Transverse colon (tissue), 4 donors: ENCODE measurements at regions not wholly inside any gene's neighbourhood (a gene's known extent, or its start where the extent isn't known, plus 50 kb on each side); places are given as distances from the start of the nearest gene placed in this dataset.

Experiments
- DNase-seq: peaks from one replicate; pipeline ENCODE4 v3.0.0-alpha.2; 2019
- H3K27ac ChIP-seq, 4 donors: fragments of 200-600 bp; sonication (generic); 2 replicates each; pipeline ENCODE4 v1.5.1; 2016 to 2018; ENCODE audit warnings: inconsistent platforms in 4 of 4
- H3K27me3 ChIP-seq: fragments of 200-600 bp; sonication (generic); 2 replicates; pipeline ENCODE4 v1.5.1; 2017; ENCODE audit warnings: inconsistent platforms
- H3K36me3 ChIP-seq, 4 donors: fragments of 200-600 bp; sonication (generic); 2 replicates each; pipeline ENCODE4 v1.5.1; 2017 to 2019; ENCODE audit warnings: inconsistent platforms in 4 of 4
- H3K4me1 ChIP-seq, 4 donors: fragments of 200-600 bp; sonication (generic); 2 replicates each; pipeline ENCODE4 v1.5.1; 2017 to 2020; ENCODE audit warnings: inconsistent platforms in 4 of 4
- H3K4me3 ChIP-seq, 4 donors: fragments of 200-600 bp; sonication (generic); 1 replicate in 1 of 4; 2 replicates in 3 of 4; pipeline versions ENCODE4 v1.5.1 to v1.6.1; 2017 to 2019; ENCODE audit warnings: inconsistent platforms in 4 of 4
- H3K9me3 ChIP-seq, 2 donors: fragments of 200-600 bp; sonication (generic); 2 replicates each; pipeline ENCODE4 v1.5.1; 2017 to 2019; ENCODE audit warnings: inconsistent platforms in 2 of 2
- EP300 ChIP-seq: sonication (generic); formaldehyde crosslinking; IDR thresholded peaks from one replicate; pipeline ENCODE4 v1.6.1; 2017; ENCODE audit warnings: antibody characterized with exemption, low read depth
- POLR2A ChIP-seq: fragments of 450-650 bp; IDR thresholded peaks from one replicate; pipeline ENCODE4 v1.6.1; 2016; ENCODE audit warnings: antibody characterized with exemption, mild to moderate bottlenecking, moderate library complexity
- POLR2AphosphoS5 ChIP-seq, 3 donors: sonication (generic); formaldehyde crosslinking; IDR thresholded peaks; one replicate each; pipeline ENCODE4 v1.6.1; 2016; ENCODE audit warnings: antibody characterized with exemption in 3 of 3
- WGBS, 2 donors: methylation state at CpG; one replicate each; pipeline ENCODE4 v1.1.5; 2018; ENCODE audit warnings: low coverage in 1 of 2; 5-methylcytosine and 5-hydroxymethylcytosine counted together
- in situ Hi-C, 4 donors: fragments of 200-750 bp; cut with MboI; loops; one replicate each; pipeline versions ENCODE4 v1.15.0 to v1.15.1; 2017; ENCODE audit warnings: low sequenced_read_pairs in 3 of 4, low pct_ligation_motif_present in 1 of 4, low pct_unique_long_range_greater_than_20kb in 1 of 4
- intact Hi-C: fragments of 100-400 bp; cut with DNase I; formaldehyde crosslinking; loops from one replicate; pipeline ENCODE4 v1.15.1; 2023; ENCODE audit warnings: low total_unique reads
- TF ChIP-seq, protein P1 (sequence below), 5 experiments: fragments of 200-600 bp in 3 of 5; fragments of 450-650 bp in 2 of 5; sonication (generic) in 3 of 5; IDR thresholded peaks; 1 replicate in 2 of 5; 2 replicates in 3 of 5; pipeline ENCODE4 v1.5.1; 2016 to 2017; ENCODE audit warnings: antibody characterized with exemption in 5 of 5, inconsistent platforms in 3 of 5, mild to moderate bottlenecking in 2 of 5, moderate library complexity in 1 of 5

DNA sequence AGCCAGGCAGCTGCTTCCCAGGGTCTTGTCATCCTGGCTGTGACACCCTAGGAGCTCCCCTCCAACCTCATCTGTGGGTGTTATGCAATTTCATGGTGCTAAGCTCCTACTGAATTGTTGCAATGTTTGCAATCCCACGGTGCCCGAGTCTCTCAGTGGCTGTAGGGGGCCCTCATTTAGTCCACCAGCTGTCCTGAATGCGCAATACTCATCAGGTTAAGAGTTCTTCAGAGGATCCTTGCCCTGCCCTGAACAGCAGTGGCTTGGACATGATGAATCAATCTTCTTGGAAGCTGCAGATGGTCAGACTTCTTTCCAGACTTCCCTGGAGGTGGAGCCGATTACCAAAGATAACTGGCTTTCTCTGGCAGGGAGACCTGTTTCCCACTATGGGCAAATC lies 584.1 kb downstream of the CCDC171 start:
- no peaks in the 10 kb centered on the region for H3K27me3 ChIP-seq
- in situ Hi-C loops (loop anchor here in 1 of 4 donors (25.0 kb wide), 1 partner anchor 275 kb away; no protein-coding TSS in a partner anchor), intact Hi-C loops (no loop called here)
- H3K9me3 ChIP-seq = no peaks in the 10 kb centered on the region
- no peak for DNase-seq
- H3K27ac ChIP-seq = no peak overlapping the region
- TF ChIP-seq POLR2AphosphoS5 (IDR thresholded peaks at IDR 0.05) = no peak
- no peak for TF ChIP-seq EP300
- TF ChIP-seq POLR2A = no peak
- TF ChIP-seq, protein P1, sequence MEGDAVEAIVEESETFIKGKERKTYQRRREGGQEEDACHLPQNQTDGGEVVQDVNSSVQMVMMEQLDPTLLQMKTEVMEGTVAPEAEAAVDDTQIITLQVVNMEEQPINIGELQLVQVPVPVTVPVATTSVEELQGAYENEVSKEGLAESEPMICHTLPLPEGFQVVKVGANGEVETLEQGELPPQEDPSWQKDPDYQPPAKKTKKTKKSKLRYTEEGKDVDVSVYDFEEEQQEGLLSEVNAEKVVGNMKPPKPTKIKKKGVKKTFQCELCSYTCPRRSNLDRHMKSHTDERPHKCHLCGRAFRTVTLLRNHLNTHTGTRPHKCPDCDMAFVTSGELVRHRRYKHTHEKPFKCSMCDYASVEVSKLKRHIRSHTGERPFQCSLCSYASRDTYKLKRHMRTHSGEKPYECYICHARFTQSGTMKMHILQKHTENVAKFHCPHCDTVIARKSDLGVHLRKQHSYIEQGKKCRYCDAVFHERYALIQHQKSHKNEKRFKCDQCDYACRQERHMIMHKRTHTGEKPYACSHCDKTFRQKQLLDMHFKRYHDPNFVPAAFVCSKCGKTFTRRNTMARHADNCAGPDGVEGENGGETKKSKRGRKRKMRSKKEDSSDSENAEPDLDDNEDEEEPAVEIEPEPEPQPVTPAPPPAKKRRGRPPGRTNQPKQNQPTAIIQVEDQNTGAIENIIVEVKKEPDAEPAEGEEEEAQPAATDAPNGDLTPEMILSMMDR (IDR thresholded peaks at IDR 0.05) = no peak
- no peak overlapping the region for H3K4me3 ChIP-seq
- peaks cover 0 to 6% (median 0%) of the 10 kb centered on the region in 4 donors for H3K4me1 ChIP-seq
- no peaks in the 10 kb centered on the region for H3K36me3 ChIP-seq
- 62% methylated on average over 4 of the region's 4 CpGs; no CpG with 5 or more reads in 1 of the 2 donors for WGBS, 2 donors

DNA sequence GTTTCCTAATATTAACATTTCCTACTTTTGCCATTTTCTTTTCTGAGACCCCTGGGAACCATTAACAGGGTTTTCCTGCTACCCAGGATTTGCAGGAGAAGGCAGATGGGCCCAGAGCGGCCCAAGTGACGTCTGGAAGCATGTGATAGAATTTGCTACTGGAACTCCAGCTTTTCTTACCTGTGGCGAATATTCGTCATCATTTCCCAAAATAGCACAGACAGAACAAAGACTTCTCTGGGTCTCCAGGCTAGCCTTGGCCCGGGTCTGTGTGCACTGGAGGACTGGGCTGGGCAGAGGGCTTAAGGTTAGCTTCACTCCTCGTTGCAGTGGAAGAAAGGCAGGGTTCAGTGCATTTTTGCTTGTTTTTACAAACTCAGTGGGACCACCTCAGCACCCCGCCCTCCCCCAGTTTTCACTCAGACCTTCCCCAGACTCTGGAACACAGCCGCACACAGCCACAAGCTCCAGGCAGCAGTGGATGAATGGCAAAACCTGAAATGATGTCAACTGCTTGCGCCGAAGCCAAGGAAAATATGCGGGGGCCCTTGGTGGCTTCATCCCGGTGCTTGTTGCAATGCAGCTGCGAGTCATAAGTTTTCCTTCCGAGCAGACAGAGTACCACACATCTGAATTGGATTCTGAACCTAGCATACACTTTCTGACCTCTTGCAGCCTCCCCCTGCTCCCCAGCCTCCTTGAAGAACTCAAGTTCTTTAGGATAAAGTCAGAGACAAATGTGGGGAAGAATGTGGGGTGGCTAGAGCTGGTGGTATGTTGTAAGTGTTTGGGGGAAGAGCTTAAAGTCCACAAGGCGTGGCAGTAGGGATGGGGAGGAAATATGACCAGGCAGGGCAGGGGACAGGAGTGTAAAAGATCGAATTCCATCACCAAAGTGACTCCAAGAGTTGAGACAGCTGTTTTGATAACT lies 586.0 kb downstream of the CCDC171 start:
- Histone ChIP-seq H3K9me3 (no peaks in the 10 kb centered on the region), H3K27me3 (no peaks in the 10 kb centered on the region), H3K36me3 (no peaks in the 10 kb centered on the region), H3K4me3 (no peak overlapping the region), H3K4me1 (peaks cover 0 to under 1% (median 0%) of the 10 kb centered on the region in 4 donors), H3K27ac (no peak overlapping the region)
- in situ Hi-C loops (loop anchor here in 1 of 4 donors (25.0 kb wide), 1 partner anchor 277 kb away; no protein-coding TSS in a partner anchor), intact Hi-C loops (no loop called here)
- 67 to 80% methylated on average over 6 to 16 of the region's 16 CpGs for WGBS, 2 donors
- DNase-seq = no peak
- TF ChIP-seq, protein P1 (IDR thresholded peaks at IDR 0.05) = no peak

DNA sequence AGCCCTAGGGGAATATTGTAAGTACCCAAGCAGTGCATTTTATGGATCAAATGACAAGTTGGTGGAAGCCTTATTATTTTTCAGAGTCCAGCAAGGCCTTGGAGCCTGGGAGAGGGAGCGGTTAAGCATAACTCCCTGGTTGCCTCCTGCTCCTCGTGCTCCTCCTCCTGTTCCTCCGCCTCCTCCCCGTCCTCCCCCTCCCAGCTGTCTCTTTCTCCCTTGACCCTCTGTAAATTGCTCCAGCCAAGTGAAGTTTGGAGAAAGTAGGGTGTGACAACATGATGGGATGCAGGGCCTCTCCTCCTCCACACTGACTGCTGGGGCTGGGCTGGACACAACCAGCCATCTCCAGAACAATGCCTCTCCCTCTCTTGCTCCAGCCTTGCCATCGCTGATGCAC lies 586.9 kb downstream of the CCDC171 start:
- H3K4me3 ChIP-seq = no peak overlapping the region
- intact Hi-C loops (no loop called here), in situ Hi-C loops (loop anchor here in 1 of 4 donors (25.0 kb wide), 1 partner anchor 277 kb away; no protein-coding TSS in a partner anchor)
- no peaks in the 10 kb centered on the region for H3K36me3 ChIP-seq
- H3K27ac ChIP-seq = no peak overlapping the region
- H3K4me1 ChIP-seq = no peaks in the 10 kb centered on the region
- WGBS, 2 donors = 60 to 77% methylated on average over 1 to 5 of the region's 5 CpGs
- no peaks in the 10 kb centered on the region for H3K27me3 ChIP-seq
- TF ChIP-seq, protein P1 (IDR thresholded peaks at IDR 0.05) = no peak
- no peak for TF ChIP-seq EP300
- no peak for TF ChIP-seq POLR2AphosphoS5 (IDR thresholded peaks at IDR 0.05)
- TF ChIP-seq POLR2A = no peak
- DNase-seq = no peak
- no peaks in the 10 kb centered on the region for H3K9me3 ChIP-seq

DNA sequence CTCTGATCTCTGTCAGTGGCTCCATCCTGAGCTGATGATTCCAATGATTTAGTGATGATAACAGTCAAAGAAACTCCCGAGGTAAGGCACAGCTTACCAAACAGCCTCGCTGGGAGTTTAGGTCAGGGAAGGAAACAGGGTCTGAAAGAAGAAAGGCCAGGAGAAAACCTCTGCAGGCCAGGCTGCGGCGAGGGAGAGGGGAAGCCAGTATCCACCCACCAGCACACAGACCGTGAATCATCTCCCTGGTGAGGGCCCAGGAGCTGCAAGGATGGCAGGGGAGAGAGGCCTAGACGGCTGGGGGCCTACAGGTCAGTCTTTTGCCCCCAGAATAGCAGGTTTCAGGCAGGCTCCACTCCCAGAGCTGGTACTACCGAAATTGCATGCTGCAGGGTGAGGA lies 590.5 kb downstream of the CCDC171 start:
- 73% methylated on average over 7 of the region's 7 CpGs; no CpG with 5 or more reads in 1 of the 2 donors for WGBS, 2 donors
- H3K36me3 ChIP-seq = no peaks in the 10 kb centered on the region
- TF ChIP-seq EP300 (no peak), POLR2AphosphoS5 (IDR thresholded peaks at IDR 0.05) (no peak)
- H3K4me1 ChIP-seq = no peaks in the 10 kb centered on the region
- H3K27me3 ChIP-seq = no peaks in the 10 kb centered on the region
- DNase-seq = no peak
- no peak overlapping the region for H3K4me3 ChIP-seq
- no peak overlapping the region for H3K27ac ChIP-seq
- in situ Hi-C loops = loop anchor here in 1 of 4 donors (25.0 kb wide), 1 partner anchor 281 kb away; no protein-coding TSS in a partner anchor
- no peaks in the 10 kb centered on the region for H3K9me3 ChIP-seq
- intact Hi-C loops = no loop called here
